BJ (cell line): ENCODE measurements at regions not wholly inside any gene's neighbourhood (a gene's known extent, or its start where the extent isn't known, plus 50 kb on each side); places are given as distances from the start of the nearest gene placed in this dataset. TPM values are rescaled to one million over a fixed set of nuclear protein-coding genes. Genes with fewer than 3 reads are reported as not detected.

Experiments used
- CTCF ChIA-PET: fragments of 350-600 bp; formaldehyde crosslinking; extraction: SDS; loops from one replicate; lab custom pipeline; 2021; ENCODE audit warnings: antibody characterized with exemption, inconsistent platforms; lab: Yijun Ruan, JAX
- POLR2A ChIA-PET: fragments of 300-600 bp; sonication (Branson Sonifier 250); formaldehyde crosslinking; extraction: SDS; loops from one replicate; lab custom pipeline; 2021; ENCODE audit warnings: antibody characterized with exemption; lab: Charles Lee
- DNase-seq: peaks from one replicate; pipeline ENCODE4 v3.0.0-alpha.2; 2011; ENCODE audit warnings: low read depth
- H3K27me3 ChIP-seq: 2 replicates; pipeline ENCODE4 v1.6.0; 2011; ENCODE audit warnings: low read length; ENCODE audit not compliant: control insufficient read depth, insufficient read depth
- H3K36me3 ChIP-seq: 2 replicates; pipeline ENCODE4 v1.5.1; 2011; ENCODE audit warnings: low read length; ENCODE audit not compliant: control insufficient read depth, insufficient read depth
- H3K4me3 ChIP-seq: 2 replicates; pipeline ENCODE4 v1.5.1; 2011; ENCODE audit warnings: low read depth, mild to moderate bottlenecking, control low read depth, low read length
- small RNA-seq: library from RNA; depleted of rRNA; stranded (forward); fragments of <200 nt; gene quantifications from one replicate; pipeline ENCODE3, GENCODE V24; 2012; ENCODE audit warnings: low replicate concordance, low read depth; ENCODE audit not compliant: insufficient read length
- TF ChIP-seq, protein P1 (sequence below): IDR thresholded peaks from 2 replicates; pipeline ENCODE4 v1.5.1; 2011; ENCODE audit warnings: low read depth, mild to moderate bottlenecking, control low read depth, inconsistent platforms, low read length, moderate library complexity; ENCODE audit not compliant: insufficient read depth

DNA sequence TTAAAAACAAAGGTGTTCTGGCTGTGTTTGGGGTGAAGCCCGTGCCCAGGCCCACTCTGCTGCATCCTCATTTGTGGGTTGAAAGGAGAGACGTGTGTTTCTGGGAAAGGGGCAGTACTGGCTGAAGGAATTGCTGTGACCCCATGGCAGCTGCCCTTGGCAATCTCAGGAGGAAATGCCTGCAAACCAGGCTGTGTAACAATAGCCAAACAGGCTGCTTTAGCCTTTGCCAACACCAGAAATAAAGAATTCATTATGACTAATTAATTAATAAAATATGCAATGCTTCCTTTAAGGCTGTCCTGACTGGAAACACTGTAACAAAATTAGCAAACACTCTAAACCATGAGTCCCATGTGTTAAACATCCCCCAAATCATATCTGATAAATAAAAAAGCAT is 53.0 kb upstream of the KRR1 start:
- ChIA-PET CTCF (interaction anchor here (1.0 kb wide), 1 partner anchor 461 kb away, joined by 4 read pairs; no protein-coding TSS in a partner anchor), POLR2A (no interaction called here)
- TF ChIP-seq, protein P1, sequence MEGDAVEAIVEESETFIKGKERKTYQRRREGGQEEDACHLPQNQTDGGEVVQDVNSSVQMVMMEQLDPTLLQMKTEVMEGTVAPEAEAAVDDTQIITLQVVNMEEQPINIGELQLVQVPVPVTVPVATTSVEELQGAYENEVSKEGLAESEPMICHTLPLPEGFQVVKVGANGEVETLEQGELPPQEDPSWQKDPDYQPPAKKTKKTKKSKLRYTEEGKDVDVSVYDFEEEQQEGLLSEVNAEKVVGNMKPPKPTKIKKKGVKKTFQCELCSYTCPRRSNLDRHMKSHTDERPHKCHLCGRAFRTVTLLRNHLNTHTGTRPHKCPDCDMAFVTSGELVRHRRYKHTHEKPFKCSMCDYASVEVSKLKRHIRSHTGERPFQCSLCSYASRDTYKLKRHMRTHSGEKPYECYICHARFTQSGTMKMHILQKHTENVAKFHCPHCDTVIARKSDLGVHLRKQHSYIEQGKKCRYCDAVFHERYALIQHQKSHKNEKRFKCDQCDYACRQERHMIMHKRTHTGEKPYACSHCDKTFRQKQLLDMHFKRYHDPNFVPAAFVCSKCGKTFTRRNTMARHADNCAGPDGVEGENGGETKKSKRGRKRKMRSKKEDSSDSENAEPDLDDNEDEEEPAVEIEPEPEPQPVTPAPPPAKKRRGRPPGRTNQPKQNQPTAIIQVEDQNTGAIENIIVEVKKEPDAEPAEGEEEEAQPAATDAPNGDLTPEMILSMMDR = no peak
- no peak overlapping the region for H3K4me3 ChIP-seq
- DNase-seq = no peak
- H3K36me3 ChIP-seq = no peaks in the 10 kb centered on the region
- no peaks in the 10 kb centered on the region for H3K27me3 ChIP-seq

DNA sequence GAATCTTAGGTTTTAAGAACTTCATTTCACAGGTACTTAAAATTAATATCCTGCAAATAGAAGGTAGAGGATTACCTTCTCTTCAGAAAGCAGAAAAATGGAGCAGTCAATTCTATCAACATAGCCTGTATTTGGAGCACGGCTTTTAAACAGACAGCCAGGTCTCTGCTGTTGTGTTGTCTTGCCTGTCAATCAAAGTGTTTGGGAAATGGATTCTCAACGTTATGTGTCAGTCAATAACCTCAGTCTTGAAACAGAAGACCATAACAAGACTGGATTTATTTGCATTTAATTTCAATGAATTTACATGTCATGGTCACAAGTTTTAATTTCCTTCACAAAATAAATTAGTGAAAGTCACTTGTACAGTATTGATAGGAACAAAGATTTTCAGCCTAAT is 51.9 kb upstream of the KRR1 start:
- CTCF ChIA-PET = interaction anchor here (1.0 to 1.2 kb wide), 2 partner anchors 9 to 462 kb away, joined by 3 to 4 read pairs; no protein-coding TSS in a partner anchor
- no peak for DNase-seq

DNA sequence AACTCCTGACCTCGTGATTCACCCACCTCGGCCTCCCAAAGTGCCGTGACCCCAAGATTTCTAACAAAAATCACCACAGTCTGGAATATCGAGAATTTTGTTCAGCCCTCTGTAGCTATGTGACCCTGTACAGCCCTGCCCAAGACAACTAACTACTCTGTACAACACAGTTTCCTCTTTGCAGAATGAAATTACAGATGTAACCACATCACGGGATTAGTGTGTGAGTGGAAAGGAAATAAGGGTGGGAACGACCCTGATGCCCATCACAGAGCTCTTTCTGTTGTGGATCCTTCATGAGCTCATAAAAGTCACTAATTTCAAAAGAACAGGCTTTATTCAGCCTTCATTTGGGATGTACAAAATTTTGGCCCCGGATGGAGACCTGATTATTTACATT is 50.5 kb upstream of the KRR1 start:
- no peak for DNase-seq
- POLR2A ChIA-PET = no interaction called here
- Histone ChIP-seq H3K27me3 (no peaks in the 10 kb centered on the region), H3K36me3 (no peaks in the 10 kb centered on the region), H3K4me3 (no peak overlapping the region)
- CTCF ChIA-PET = interaction anchor here (1.0 to 1.2 kb wide), 2 partner anchors 8 to 469 kb away, joined by 3 read pairs; partner anchors contain the start of gene PHLDA1
- TF ChIP-seq, protein P1 = no peak

More for the DNA sequence above, 51.9 kb upstream of the KRR1 start:
- POLR2A ChIA-PET = no interaction called here
- TF ChIP-seq, protein P1 = no peak
- H3K27me3 ChIP-seq = no peaks in the 10 kb centered on the region
- H3K4me3 ChIP-seq = no peak overlapping the region
- no peaks in the 10 kb centered on the region for H3K36me3 ChIP-seq

Small RNA genes lying in the stretch of these regions (small RNA-seq; reads per million reads assigned to genes)
- gene AC011611.1 (not detected), gene AC011611.6 (not detected), gene RF00156 (not detected), gene RN7SL734P (not detected)
